Breast epithelium (tissue), 3 donors: ENCODE measurements at regions not wholly inside any gene's neighbourhood (a gene's known extent, or its start where the extent isn't known, plus 50 kb on each side); places are given as distances from the start of the nearest gene placed in this dataset.

Experiments used
- POLR2A ChIP-seq: fragments of 450-650 bp; IDR thresholded peaks from one replicate; pipeline ENCODE4 v1.6.1; 2016; ENCODE audit warnings: antibody characterized with exemption, mild to moderate bottlenecking, moderate library complexity
- TF ChIP-seq, protein P1 (sequence below), 3 donors: fragments of 450-650 bp; IDR thresholded peaks; one replicate each; pipeline ENCODE4 v1.5.1; 2016 to 2017; ENCODE audit warnings: antibody characterized with exemption in 3 of 3, mild to moderate bottlenecking in 3 of 3, moderate library complexity in 3 of 3

DNA sequence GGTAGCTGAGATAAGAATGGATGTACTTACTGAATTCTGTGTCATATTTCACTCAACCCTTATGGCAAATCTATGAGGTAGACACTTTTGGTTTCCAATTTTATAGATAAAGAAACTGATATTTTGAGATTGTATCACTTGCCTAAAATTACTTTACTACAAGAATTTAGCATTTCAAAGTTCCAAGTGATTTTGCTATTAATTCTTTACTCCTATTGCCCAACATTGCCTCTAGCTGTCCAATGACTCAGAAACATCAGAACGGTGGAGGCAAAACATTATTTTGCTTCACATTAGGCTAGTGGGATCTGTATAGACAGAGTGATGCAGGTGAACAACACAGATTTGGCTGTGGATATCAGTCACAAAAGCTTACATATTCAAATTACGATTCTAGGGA lies 747.2 kb upstream of the NEGR1 start:
- TF ChIP-seq, protein P1, sequence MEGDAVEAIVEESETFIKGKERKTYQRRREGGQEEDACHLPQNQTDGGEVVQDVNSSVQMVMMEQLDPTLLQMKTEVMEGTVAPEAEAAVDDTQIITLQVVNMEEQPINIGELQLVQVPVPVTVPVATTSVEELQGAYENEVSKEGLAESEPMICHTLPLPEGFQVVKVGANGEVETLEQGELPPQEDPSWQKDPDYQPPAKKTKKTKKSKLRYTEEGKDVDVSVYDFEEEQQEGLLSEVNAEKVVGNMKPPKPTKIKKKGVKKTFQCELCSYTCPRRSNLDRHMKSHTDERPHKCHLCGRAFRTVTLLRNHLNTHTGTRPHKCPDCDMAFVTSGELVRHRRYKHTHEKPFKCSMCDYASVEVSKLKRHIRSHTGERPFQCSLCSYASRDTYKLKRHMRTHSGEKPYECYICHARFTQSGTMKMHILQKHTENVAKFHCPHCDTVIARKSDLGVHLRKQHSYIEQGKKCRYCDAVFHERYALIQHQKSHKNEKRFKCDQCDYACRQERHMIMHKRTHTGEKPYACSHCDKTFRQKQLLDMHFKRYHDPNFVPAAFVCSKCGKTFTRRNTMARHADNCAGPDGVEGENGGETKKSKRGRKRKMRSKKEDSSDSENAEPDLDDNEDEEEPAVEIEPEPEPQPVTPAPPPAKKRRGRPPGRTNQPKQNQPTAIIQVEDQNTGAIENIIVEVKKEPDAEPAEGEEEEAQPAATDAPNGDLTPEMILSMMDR (IDR thresholded peaks at IDR 0.05), result no peak
- TF ChIP-seq POLR2A, result no peak
